ENCODE measurements at regions not wholly inside any gene's neighbourhood (a gene's known extent, or its start where the extent isn't known, plus 50 kb on each side); places are given as distances from the start of the nearest gene placed in this dataset.
A peak's percentile ranks its signal among the peaks of the same experiment; 100 is the strongest.

- H3K4me3 ChIP-seq (ENCODE audit: control insufficient read depth, low read depth, low read length), result no peak overlapping the region
- no peak for DNase-seq (ENCODE audit: low read depth)
- no peak for TF ChIP-seq CTCF (conservative IDR thresholded peaks at IDR 0.05; ENCODE audit: control insufficient read depth, insufficient read depth, low read depth, low read length)
These were observed 329.0 kb upstream of the TMTC4 start for GRCh38 chr13:101003566-101003965.

DNA sequence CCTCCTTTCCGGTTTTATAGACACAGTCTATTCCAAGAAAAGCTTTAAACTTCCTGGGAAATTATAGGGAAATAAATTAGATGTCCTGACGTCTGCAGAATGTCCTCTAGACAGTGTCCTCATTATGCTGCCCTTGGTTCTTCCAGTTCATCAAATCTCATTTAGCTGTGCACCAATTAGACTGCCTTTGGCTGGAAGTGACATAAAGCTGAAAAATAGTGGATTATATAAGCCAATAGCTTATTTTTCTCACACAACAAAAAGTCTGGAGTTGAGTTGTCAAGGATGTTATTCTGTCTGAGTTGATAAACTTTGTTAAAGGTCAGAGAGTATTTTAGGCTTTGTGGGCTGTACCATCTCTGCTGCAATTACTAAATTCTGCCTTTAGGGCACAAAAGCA, 314.8 kb upstream of the TMTC4 start:
- no peak overlapping the region for H3K4me3 ChIP-seq (ENCODE audit: control insufficient read depth, low read depth, low read length)
- TF ChIP-seq CTCF (conservative IDR thresholded peaks at IDR 0.05; ENCODE audit: control insufficient read depth, insufficient read depth, low read depth, low read length), result no peak
- no peak for DNase-seq (ENCODE audit: low read depth)

DNA sequence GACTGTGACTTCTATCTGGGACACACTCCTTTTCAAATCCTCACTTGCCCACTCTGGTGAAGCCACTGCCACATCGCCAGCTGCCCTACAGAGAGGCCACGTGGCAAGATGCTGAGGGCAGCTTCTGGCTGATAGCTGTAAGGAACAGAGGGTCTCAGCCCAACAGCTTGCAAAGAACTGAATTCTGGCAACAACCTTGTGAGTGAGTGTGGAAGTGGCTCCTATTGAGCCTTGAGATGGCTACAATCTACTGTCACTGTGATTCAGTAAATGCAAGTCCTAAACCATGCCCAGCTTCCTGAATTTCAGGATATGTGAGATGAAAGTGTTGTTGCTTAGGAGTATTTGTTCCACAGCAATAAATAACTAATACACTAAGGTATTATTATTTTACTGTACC, 314.3 kb upstream of the TMTC4 start:
- no peak for TF ChIP-seq CTCF (conservative IDR thresholded peaks at IDR 0.05; ENCODE audit: control insufficient read depth, insufficient read depth, low read depth, low read length)
- H3K4me3 ChIP-seq (ENCODE audit: control insufficient read depth, low read depth, low read length), result no peak overlapping the region

DNA sequence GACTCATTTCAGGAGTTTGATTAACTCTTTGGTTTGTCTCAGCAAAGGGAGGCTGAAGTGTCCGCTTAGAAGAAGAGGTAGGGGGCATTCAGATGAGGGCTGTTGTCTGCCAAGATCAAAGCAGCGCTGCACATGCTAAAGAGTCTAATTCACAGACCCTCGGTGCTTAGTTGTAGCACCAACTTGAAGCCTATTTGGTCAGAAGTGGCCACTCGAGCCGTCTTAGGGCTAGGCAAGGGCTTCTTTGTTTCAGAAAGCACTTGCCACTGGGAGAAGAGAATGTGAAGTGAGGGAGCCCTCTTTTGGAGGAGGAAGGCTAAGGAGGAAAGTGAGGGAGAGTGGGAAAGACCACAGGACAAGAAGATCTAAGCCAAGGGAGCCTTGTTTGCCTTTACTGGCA, 313.4 kb upstream of the TMTC4 start:
- no peak overlapping the region for H3K4me3 ChIP-seq (ENCODE audit: control insufficient read depth, low read depth, low read length)
- peak; percentile 43 for TF ChIP-seq CTCF (conservative IDR thresholded peaks at IDR 0.05; ENCODE audit: control insufficient read depth, insufficient read depth, low read depth, low read length)
- DNase-seq (ENCODE audit: low read depth), result peak; percentile 41

More for the DNA sequence above, 314.3 kb upstream of the TMTC4 start:
- DNase-seq (ENCODE audit: low read depth), result no peak

DNA sequence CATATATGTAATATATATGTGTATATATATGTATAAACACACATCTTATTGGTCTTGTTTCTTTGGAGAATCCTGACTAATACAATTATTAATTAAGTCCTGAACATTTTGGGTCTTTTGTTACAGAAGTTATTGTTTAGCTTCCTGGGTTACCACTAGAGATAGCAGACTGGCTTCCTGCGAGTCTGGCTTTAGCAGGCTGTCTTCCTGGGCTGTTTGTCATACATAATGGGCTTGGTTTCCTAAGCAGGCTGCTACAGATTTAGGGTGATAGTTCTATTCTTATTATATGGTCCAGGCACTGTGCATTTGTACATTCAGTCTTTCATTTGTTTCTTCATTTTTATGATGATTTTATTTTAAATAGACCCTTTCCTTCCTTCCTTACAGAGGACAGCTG, 312.0 kb upstream of the TMTC4 start:
- TF ChIP-seq CTCF (conservative IDR thresholded peaks at IDR 0.05; ENCODE audit: control insufficient read depth, insufficient read depth, low read depth, low read length), result no peak
- no peak for DNase-seq (ENCODE audit: low read depth)
- no peak overlapping the region for H3K4me3 ChIP-seq (ENCODE audit: control insufficient read depth, low read depth, low read length)

DNA sequence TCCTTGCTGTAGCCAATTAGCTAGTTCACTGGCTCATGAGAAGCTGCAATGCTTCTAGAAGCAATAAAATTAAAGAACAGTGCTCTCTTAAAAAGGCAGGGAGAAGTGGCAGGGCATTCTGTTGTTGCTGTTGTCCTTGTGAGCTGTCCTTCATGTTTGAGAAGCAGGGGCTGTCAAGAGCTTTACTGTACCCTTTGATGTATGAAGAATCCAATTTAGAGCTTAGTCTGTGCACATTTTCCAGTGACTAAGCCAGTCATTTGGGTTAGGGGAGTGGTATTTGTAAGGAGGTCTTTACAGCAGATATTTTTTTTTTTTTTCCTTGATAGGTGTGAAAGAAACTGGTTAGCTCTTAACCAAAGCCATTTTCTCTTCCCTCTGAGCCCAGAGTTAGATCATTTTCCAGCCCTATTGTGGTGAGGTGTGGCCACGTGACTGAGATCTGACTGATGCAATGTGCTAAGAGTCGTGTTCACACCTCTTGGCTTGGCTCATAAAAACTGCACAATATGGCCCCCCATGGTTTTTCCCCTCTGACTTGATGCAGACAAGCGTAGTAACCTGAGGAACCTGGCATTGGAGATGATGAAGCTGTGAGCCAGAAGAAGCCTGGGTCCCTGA, 309.6 kb upstream of the TMTC4 start:
- TF ChIP-seq CTCF (conservative IDR thresholded peaks at IDR 0.05; ENCODE audit: control insufficient read depth, insufficient read depth, low read depth, low read length), result no peak
- no peak for DNase-seq (ENCODE audit: low read depth)
- no peak overlapping the region for H3K4me3 ChIP-seq (ENCODE audit: control insufficient read depth, low read depth, low read length)

DNA sequence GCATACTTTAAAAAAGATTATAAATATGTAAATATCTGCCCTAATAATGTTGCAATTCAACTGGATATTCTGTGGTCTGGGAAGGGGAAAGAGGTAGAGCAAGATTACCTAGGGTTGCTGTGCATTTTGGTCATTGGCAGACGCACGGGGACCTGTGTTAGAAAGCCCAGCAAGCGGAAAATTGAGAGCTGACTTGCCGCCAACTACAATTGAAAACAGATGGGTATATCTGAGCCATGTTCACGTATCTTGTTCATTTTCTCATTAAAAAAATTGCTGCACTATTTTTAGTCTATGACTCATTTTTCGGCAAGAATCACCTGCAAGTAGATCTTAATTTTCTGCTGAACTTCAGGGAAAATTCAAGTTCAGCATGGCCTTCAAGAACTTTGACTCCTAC, 308.5 kb upstream of the TMTC4 start:
- DNase-seq (ENCODE audit: low read depth), result peak; percentile 4
- TF ChIP-seq CTCF (conservative IDR thresholded peaks at IDR 0.05; ENCODE audit: control insufficient read depth, insufficient read depth, low read depth, low read length), result no peak

More for the DNA sequence above, 308.5 kb upstream of the TMTC4 start:
- no peak overlapping the region for H3K4me3 ChIP-seq (ENCODE audit: control insufficient read depth, low read depth, low read length)

All from fibroblast of mammary gland (primary cell).